Medulla oblongata (tissue), 1 donor: ENCODE measurements at regions not wholly inside any gene's neighbourhood (a gene's known extent, or its start where the extent isn't known, plus 50 kb on each side); places are given as distances from the start of the nearest gene placed in this dataset.

Experiments
- DNase-seq: peaks from one replicate; pipeline ENCODE4 v3.0.0-alpha.2; 2015; ENCODE audit errors: extremely low spot score

- DNase-seq: no peak
Observed at GRCh38 chr20:50286174-50286511, 95.5 kb downstream of the CEBPB start.

- no peak for DNase-seq
Observed at GRCh38 chr20:50286609-50287008, 96.0 kb downstream of the CEBPB start.

- no peak for DNase-seq
Observed at GRCh38 chr20:50287512-50287911, 96.9 kb downstream of the CEBPB start.

GRCh38 chr20:50288128-50288623, 97.5 kb downstream of the CEBPB start:
- no peak for DNase-seq

GRCh38 chr20:50289581-50289980, 99.0 kb downstream of the CEBPB start:
- DNase-seq: no peak

GRCh38 chr20:50290112-50290511, 99.5 kb downstream of the CEBPB start:
- no peak for DNase-seq

GRCh38 chr20:50290808-50291207, 100.2 kb downstream of the CEBPB start:
- no peak for DNase-seq

GRCh38 chr20:50291254-50292078, 100.8 kb downstream of the CEBPB start:
- no peak for DNase-seq

- no peak for DNase-seq
Observed at GRCh38 chr20:50292079-50292590, 101.5 kb downstream of the CEBPB start.

- peak; percentile 80 for DNase-seq
Observed at GRCh38 chr20:50292591-50293283, 102.1 kb downstream of the CEBPB start.

GRCh38 chr20:50293284-50294139, 102.9 kb downstream of the CEBPB start:
- no peak for DNase-seq

- DNase-seq: no peak
Observed at GRCh38 chr20:50294164-50295088, 103.8 kb downstream of the CEBPB start.

GRCh38 chr20:50295345-50295744, 104.7 kb downstream of the CEBPB start:
- DNase-seq: no peak

- no peak for DNase-seq
Observed at GRCh38 chr20:50295762-50296449, 105.3 kb downstream of the CEBPB start.

- no peak for DNase-seq
Observed at GRCh38 chr20:50296450-50297375, 106.1 kb downstream of the CEBPB start.

GRCh38 chr20:50297498-50298376, 107.1 kb downstream of the CEBPB start:
- no peak for DNase-seq

GRCh38 chr20:50298554-50299324, 108.1 kb downstream of the CEBPB start:
- no peak for DNase-seq

GRCh38 chr20:50299325-50299629, 108.6 kb downstream of the CEBPB start:
- no peak for DNase-seq
